Prostate gland (tissue), 2 donors: ENCODE measurements at regions not wholly inside any gene's neighbourhood (a gene's known extent, or its start where the extent isn't known, plus 50 kb on each side); places are given as distances from the start of the nearest gene placed in this dataset.

Experiments used
- CTCF ChIP-seq, 4 experiments: fragments of 200-600 bp in 2 of 4; fragments of 450-650 bp in 2 of 4; sonication (generic) in 2 of 4; IDR thresholded peaks; 1 replicate in 3 of 4; 2 replicates in 1 of 4; pipeline ENCODE4 v1.5.1; 2016 to 2019; ENCODE audit warnings: antibody characterized with exemption in 4 of 4, mild to moderate bottlenecking in 2 of 4, moderate library complexity in 2 of 4
- POLR2AphosphoS5 ChIP-seq: sonication (generic); formaldehyde crosslinking; IDR thresholded peaks from one replicate; pipeline ENCODE4 v1.6.1; 2017; ENCODE audit warnings: antibody characterized with exemption

- TF ChIP-seq CTCF (IDR thresholded peaks at IDR 0.05) = no peak
- no peak for TF ChIP-seq POLR2AphosphoS5
These were observed 753.8 kb upstream of the PCDH7 start for GRCh38 chr4:29966386-29966785.
